Natural killer cell (primary cell): ENCODE measurements at regions not wholly inside any gene's neighbourhood (a gene's known extent, or its start where the extent isn't known, plus 50 kb on each side); places are given as distances from the start of the nearest gene placed in this dataset.
"Not testable (repeated sequence)": the region's sequence is repeated elsewhere in the genome, so short reads cannot be mapped to it uniquely, and the experiment has no call there.

Source experiments
- ATAC-seq, 3 donors: fragments of 150-1000 bp in 2 of 3; fragments of 200-7000 bp in 1 of 3; cut with Tn5 transposase; 1 replicate in 1 of 3; 2 replicates in 2 of 3; pipeline ENCODE4 v1.10.0; 2021; ENCODE audit warnings: mild to moderate bottlenecking in 2 of 3, moderate library complexity in 2 of 3
- DNase-seq, 2 donors: peaks; one replicate each; pipeline versions ENCODE4 v3.0.0 to v3.0.0-alpha.2; 2013 to 2021; ENCODE audit warnings: mixed read lengths in 1 of 2
- H3K27ac ChIP-seq: one replicate; pipeline ENCODE4 v1.5.1; 2013; ENCODE audit warnings: mild to moderate bottlenecking, low read length
- H3K27me3 ChIP-seq: one replicate; pipeline ENCODE4 v1.6.1; 2013; ENCODE audit warnings: low read length; ENCODE audit not compliant: control insufficient read depth, insufficient read depth
- H3K36me3 ChIP-seq: one replicate; pipeline ENCODE4 v1.6.1; 2013; ENCODE audit warnings: low read length; ENCODE audit not compliant: control insufficient read depth, insufficient read depth
- H3K4me1 ChIP-seq: one replicate; pipeline ENCODE4 v1.6.1; 2013; ENCODE audit warnings: low read length; ENCODE audit not compliant: control insufficient read depth, insufficient read depth
- H3K4me3 ChIP-seq: one replicate; pipeline ENCODE4 v1.5.1; 2013; ENCODE audit warnings: low read length
- H3K9me3 ChIP-seq: one replicate; pipeline ENCODE4 v1.6.1; 2013; ENCODE audit warnings: low read length; ENCODE audit not compliant: control insufficient read depth, insufficient read depth
- H3K27ac Mint-ChIP-seq, 2 donors: one replicate each; pipeline ENCODE4 v1.8.0; 2022; ENCODE audit warnings: mild to moderate bottlenecking in 2 of 2, mixed read lengths in 2 of 2, moderate library complexity in 1 of 2
- H3K27me3 Mint-ChIP-seq, 2 donors: one replicate each; pipeline ENCODE4 v1.8.0; 2022; ENCODE audit warnings: low read depth in 2 of 2, mixed read lengths in 2 of 2
- H3K36me3 Mint-ChIP-seq: one replicate; pipeline ENCODE4 v1.8.0; 2022; ENCODE audit warnings: mixed read lengths
- H3K4me1 Mint-ChIP-seq, 2 donors: one replicate each; pipeline ENCODE4 v1.8.0; 2022; ENCODE audit warnings: mixed read lengths in 2 of 2
- H3K4me3 Mint-ChIP-seq: one replicate; pipeline ENCODE4 v1.8.0; 2022; ENCODE audit warnings: mild to moderate bottlenecking, moderate library complexity, mixed read lengths
- H3K9me3 Mint-ChIP-seq, 2 donors: one replicate each; pipeline ENCODE4 v1.8.0; 2022; ENCODE audit warnings: mixed read lengths in 2 of 2
- WGBS: methylation state at CpG from one replicate; pipeline ENCODE4 v1.1.7; 2013; ENCODE audit warnings: missing lambda C conversion rate; ENCODE audit not compliant: insufficient coverage; 5-methylcytosine and 5-hydroxymethylcytosine counted together
- intact Hi-C: fragments of 100-400 bp; cut with micrococcal nuclease; formaldehyde crosslinking; loops from one replicate; pipeline ENCODE4 v1.14.2; 2022
- TF ChIP-seq, protein P1 (sequence below): fragments of 200-600 bp; IDR thresholded peaks from one replicate; pipeline ENCODE4 v1.8.0; 2022; ENCODE audit warnings: antibody characterized with exemption

DNA sequence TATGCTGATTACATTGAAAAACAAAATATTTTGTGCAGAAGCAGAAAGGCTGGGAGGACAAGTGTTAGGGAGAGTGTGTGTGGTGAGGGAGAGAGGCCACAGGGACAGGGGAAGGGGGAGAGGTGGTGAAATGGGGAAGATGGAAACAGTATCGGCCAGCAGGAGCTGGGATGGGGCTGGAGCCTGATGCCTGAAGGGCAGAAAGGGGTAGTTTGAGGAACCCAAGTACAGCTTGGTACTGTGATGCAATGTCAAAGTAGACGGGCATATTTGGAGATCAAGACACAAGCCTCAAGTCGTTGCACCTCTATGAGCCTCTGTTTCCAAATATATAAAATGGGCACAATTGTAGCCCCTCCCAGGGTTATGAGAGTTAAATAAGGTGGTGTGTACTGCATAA lies 152.1 kb downstream of the LPIN1 start:
- H3K27me3 ChIP-seq: no peaks in the 10 kb centered on the region
- no peaks in the 10 kb centered on the region for H3K4me1 ChIP-seq
- no peak overlapping the region for H3K4me3 Mint-ChIP-seq
- DNase-seq (no peak), ATAC-seq (no peak)
- no peak overlapping the region for H3K27ac Mint-ChIP-seq
- intact Hi-C loops: no loop called here
- no peak overlapping the region for H3K4me3 ChIP-seq
- no peak overlapping the region for H3K27ac ChIP-seq
- no peaks in the 10 kb centered on the region for H3K36me3 Mint-ChIP-seq
- no peaks in the 10 kb centered on the region for H3K36me3 ChIP-seq
- WGBS: 81% methylated on average over 3 of the region's 3 CpGs
- H3K27me3 Mint-ChIP-seq: peaks cover 8 to 17% of the 10 kb centered on the region in 2 donors
- H3K9me3 Mint-ChIP-seq: peaks cover 0 to 3% of the 10 kb centered on the region in 2 donors
- no peaks in the 10 kb centered on the region for H3K4me1 Mint-ChIP-seq
- no peaks in the 10 kb centered on the region for H3K9me3 ChIP-seq
- TF ChIP-seq, protein P1, sequence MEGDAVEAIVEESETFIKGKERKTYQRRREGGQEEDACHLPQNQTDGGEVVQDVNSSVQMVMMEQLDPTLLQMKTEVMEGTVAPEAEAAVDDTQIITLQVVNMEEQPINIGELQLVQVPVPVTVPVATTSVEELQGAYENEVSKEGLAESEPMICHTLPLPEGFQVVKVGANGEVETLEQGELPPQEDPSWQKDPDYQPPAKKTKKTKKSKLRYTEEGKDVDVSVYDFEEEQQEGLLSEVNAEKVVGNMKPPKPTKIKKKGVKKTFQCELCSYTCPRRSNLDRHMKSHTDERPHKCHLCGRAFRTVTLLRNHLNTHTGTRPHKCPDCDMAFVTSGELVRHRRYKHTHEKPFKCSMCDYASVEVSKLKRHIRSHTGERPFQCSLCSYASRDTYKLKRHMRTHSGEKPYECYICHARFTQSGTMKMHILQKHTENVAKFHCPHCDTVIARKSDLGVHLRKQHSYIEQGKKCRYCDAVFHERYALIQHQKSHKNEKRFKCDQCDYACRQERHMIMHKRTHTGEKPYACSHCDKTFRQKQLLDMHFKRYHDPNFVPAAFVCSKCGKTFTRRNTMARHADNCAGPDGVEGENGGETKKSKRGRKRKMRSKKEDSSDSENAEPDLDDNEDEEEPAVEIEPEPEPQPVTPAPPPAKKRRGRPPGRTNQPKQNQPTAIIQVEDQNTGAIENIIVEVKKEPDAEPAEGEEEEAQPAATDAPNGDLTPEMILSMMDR: no peak

DNA sequence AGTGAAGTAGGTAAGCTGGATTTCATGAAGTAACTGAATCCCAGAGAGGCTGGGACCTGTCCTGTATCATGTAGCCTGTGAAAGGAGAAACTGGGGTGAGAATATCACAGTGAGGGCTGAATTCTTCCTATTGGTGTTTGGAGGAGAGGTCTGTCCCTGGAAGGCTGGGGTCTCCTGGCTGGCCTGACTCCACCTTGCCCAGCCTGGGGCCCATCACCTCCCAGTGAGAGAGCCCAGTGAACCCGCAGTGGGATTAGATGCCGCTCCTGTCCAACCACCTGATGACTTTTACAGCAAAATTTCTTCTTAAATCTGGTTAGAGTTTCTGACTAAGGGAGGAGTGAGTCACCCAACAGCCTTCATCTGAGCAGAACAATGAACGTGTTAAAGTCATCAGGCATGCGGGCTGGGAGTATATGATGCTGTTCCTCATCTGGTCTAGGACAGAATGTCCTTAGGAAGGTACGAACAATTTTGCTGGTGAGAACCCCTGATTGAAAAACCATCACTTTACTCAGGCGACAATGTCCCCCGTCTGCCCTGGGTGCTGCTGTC lies 152.9 kb downstream of the LPIN1 start:
- H3K4me3 Mint-ChIP-seq: no peak overlapping the region
- no peak overlapping the region for H3K27ac ChIP-seq
- intact Hi-C loops: no loop called here
- H3K27ac Mint-ChIP-seq: no peak overlapping the region
- WGBS: 88% methylated on average over 7 of the region's 7 CpGs
- peaks cover 4% of the 10 kb centered on the region for H3K4me1 ChIP-seq
- peaks cover 7 to 21% of the 10 kb centered on the region in 2 donors for H3K27me3 Mint-ChIP-seq
- no peaks in the 10 kb centered on the region for H3K36me3 ChIP-seq
- H3K9me3 ChIP-seq: no peaks in the 10 kb centered on the region
- H3K4me3 ChIP-seq: no peak overlapping the region
- H3K9me3 Mint-ChIP-seq: peaks cover 0 to 3% of the 10 kb centered on the region in 2 donors
- TF ChIP-seq, protein P1: no peak
- H3K27me3 ChIP-seq: no peaks in the 10 kb centered on the region
- no peaks in the 10 kb centered on the region for H3K36me3 Mint-ChIP-seq
- ATAC-seq: no peak
- H3K4me1 Mint-ChIP-seq: peaks cover 0 to 5% of the 10 kb centered on the region in 2 donors
- no peak for DNase-seq

GRCh38 chr2:11900891-11901290 lies 154.5 kb downstream of the LPIN1 start:
- H3K36me3 Mint-ChIP-seq, H3K4me1 Mint-ChIP-seq, H3K4me3 ChIP-seq, H3K27ac Mint-ChIP-seq, H3K27me3 ChIP-seq, H3K36me3 ChIP-seq, H3K4me3 Mint-ChIP-seq, H3K9me3 Mint-ChIP-seq, DNase-seq, H3K9me3 ChIP-seq, ATAC-seq, H3K4me1 ChIP-seq, intact Hi-C loops, H3K27ac ChIP-seq: not testable (repeated sequence)
- H3K27me3 Mint-ChIP-seq: peaks cover 0 to 16% of the 10 kb centered on the region in 2 donors
- WGBS: 72% methylated on average over 4 of the region's 4 CpGs

DNA sequence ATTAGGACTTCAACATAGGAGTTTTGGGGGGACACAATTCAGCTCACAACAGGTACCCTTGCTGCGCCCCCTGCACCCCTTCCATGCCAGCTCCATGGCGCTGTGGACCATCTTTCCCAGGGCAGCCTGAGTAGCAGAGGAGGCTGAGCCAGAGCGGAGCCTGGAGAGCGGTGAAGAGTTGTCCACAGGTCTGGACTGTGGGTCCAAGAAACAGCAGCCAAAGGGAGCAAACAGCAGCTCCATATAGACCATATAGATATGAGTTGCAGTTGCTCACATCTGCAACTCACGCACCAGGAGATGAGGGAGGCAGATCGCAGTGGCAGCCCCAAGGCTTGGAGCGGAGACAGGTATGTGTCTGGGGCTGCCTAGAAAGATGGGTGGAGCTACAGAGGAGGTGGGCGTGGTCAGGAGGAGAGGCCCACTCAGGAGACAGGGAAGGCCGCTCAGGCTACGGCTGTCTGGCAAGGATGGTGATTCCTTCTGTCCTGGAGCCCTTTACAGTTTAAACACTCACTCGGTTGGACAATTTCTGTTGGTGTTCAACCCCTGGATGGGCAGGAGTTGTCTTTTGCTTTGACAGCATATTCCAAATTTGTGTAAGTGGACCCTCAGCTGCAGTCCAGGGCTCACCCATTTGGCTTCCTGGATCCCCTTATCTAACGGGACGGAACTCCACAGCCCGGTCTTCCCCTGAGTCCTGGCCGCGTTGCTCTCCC lies 155.1 kb downstream of the LPIN1 start:
- intact Hi-C loops: no loop called here
- DNase-seq (no peak), ATAC-seq (no peak)
- Mint-ChIP-seq H3K36me3 (no peaks in the 10 kb centered on the region), H3K4me3 (no peak overlapping the region), H3K27me3 (peaks cover 0 to 16% of the 10 kb centered on the region in 2 donors), H3K4me1 (peaks cover 0 to 5% of the 10 kb centered on the region in 2 donors), H3K9me3 (no peaks in the 10 kb centered on the region), H3K27ac (no peak overlapping the region)
- Histone ChIP-seq H3K36me3 (no peaks in the 10 kb centered on the region), H3K9me3 (no peaks in the 10 kb centered on the region), H3K27ac (no peak overlapping the region), H3K27me3 (no peaks in the 10 kb centered on the region), H3K4me3 (no peak overlapping the region), H3K4me1 (peaks cover 5% of the 10 kb centered on the region)
- TF ChIP-seq, protein P1: no peak
- 95% methylated on average over 16 of the region's 16 CpGs for WGBS
